Natural killer cell (primary cell): ENCODE measurements at regions not wholly inside any gene's neighbourhood (a gene's known extent, or its start where the extent isn't known, plus 50 kb on each side); places are given as distances from the start of the nearest gene placed in this dataset.

Source experiments
- ATAC-seq, 3 donors: fragments of 150-1000 bp in 2 of 3; fragments of 200-7000 bp in 1 of 3; cut with Tn5 transposase; 1 replicate in 1 of 3; 2 replicates in 2 of 3; pipeline ENCODE4 v1.10.0; 2021; ENCODE audit warnings: mild to moderate bottlenecking in 2 of 3, moderate library complexity in 2 of 3
- DNase-seq, 2 donors: peaks; one replicate each; pipeline versions ENCODE4 v3.0.0 to v3.0.0-alpha.2; 2013 to 2021; ENCODE audit warnings: mixed read lengths in 1 of 2
- H3K27ac ChIP-seq: one replicate; pipeline ENCODE4 v1.5.1; 2013; ENCODE audit warnings: mild to moderate bottlenecking, low read length
- H3K27me3 ChIP-seq: one replicate; pipeline ENCODE4 v1.6.1; 2013; ENCODE audit warnings: low read length; ENCODE audit not compliant: control insufficient read depth, insufficient read depth
- H3K36me3 ChIP-seq: one replicate; pipeline ENCODE4 v1.6.1; 2013; ENCODE audit warnings: low read length; ENCODE audit not compliant: control insufficient read depth, insufficient read depth
- H3K4me1 ChIP-seq: one replicate; pipeline ENCODE4 v1.6.1; 2013; ENCODE audit warnings: low read length; ENCODE audit not compliant: control insufficient read depth, insufficient read depth
- H3K4me3 ChIP-seq: one replicate; pipeline ENCODE4 v1.5.1; 2013; ENCODE audit warnings: low read length
- H3K9me3 ChIP-seq: one replicate; pipeline ENCODE4 v1.6.1; 2013; ENCODE audit warnings: low read length; ENCODE audit not compliant: control insufficient read depth, insufficient read depth
- H3K27ac Mint-ChIP-seq, 2 donors: one replicate each; pipeline ENCODE4 v1.8.0; 2022; ENCODE audit warnings: mild to moderate bottlenecking in 2 of 2, mixed read lengths in 2 of 2, moderate library complexity in 1 of 2
- H3K27me3 Mint-ChIP-seq, 2 donors: one replicate each; pipeline ENCODE4 v1.8.0; 2022; ENCODE audit warnings: low read depth in 2 of 2, mixed read lengths in 2 of 2
- H3K36me3 Mint-ChIP-seq: one replicate; pipeline ENCODE4 v1.8.0; 2022; ENCODE audit warnings: mixed read lengths
- H3K4me1 Mint-ChIP-seq, 2 donors: one replicate each; pipeline ENCODE4 v1.8.0; 2022; ENCODE audit warnings: mixed read lengths in 2 of 2
- H3K4me3 Mint-ChIP-seq: one replicate; pipeline ENCODE4 v1.8.0; 2022; ENCODE audit warnings: mild to moderate bottlenecking, moderate library complexity, mixed read lengths
- H3K9me3 Mint-ChIP-seq, 2 donors: one replicate each; pipeline ENCODE4 v1.8.0; 2022; ENCODE audit warnings: mixed read lengths in 2 of 2
- WGBS: methylation state at CpG from one replicate; pipeline ENCODE4 v1.1.7; 2013; ENCODE audit warnings: missing lambda C conversion rate; ENCODE audit not compliant: insufficient coverage; 5-methylcytosine and 5-hydroxymethylcytosine counted together
- intact Hi-C: fragments of 100-400 bp; cut with micrococcal nuclease; formaldehyde crosslinking; loops from one replicate; pipeline ENCODE4 v1.14.2; 2022
- TF ChIP-seq, protein P1 (sequence below): fragments of 200-600 bp; IDR thresholded peaks from one replicate; pipeline ENCODE4 v1.8.0; 2022; ENCODE audit warnings: antibody characterized with exemption

DNA sequence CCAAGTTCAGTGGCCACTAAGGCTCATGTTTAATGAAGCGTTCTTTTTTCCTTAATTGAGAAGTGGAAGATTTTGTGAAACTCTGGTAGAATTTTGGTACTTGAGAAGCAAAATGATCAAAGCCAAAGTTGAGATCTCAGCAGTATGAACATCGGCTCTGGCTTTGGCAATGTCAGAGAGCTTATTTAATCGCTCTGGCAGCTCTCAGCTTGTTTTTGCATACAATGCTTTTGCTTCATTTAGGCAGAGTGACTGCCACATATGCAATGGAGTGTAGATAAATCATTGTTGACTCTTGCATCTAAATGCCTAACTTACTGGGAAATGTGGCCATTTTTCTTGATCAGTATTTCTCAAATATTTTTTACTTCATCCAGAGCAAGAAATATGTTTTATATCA is 135.7 kb downstream of the AASDH start:
- H3K27ac Mint-ChIP-seq = no peak overlapping the region
- intact Hi-C loops = no loop called here
- no peaks in the 10 kb centered on the region for H3K36me3 Mint-ChIP-seq
- H3K27me3 Mint-ChIP-seq = peaks cover 8 to 14% of the 10 kb centered on the region in 2 donors
- no peaks in the 10 kb centered on the region for H3K27me3 ChIP-seq
- H3K36me3 ChIP-seq = no peaks in the 10 kb centered on the region
- H3K27ac ChIP-seq = no peak overlapping the region
- H3K4me3 Mint-ChIP-seq = no peak overlapping the region
- no peak overlapping the region for H3K4me3 ChIP-seq
- no peaks in the 10 kb centered on the region for H3K9me3 Mint-ChIP-seq
- WGBS = 88% methylated on average over 3 of the region's 3 CpGs
- TF ChIP-seq, protein P1, sequence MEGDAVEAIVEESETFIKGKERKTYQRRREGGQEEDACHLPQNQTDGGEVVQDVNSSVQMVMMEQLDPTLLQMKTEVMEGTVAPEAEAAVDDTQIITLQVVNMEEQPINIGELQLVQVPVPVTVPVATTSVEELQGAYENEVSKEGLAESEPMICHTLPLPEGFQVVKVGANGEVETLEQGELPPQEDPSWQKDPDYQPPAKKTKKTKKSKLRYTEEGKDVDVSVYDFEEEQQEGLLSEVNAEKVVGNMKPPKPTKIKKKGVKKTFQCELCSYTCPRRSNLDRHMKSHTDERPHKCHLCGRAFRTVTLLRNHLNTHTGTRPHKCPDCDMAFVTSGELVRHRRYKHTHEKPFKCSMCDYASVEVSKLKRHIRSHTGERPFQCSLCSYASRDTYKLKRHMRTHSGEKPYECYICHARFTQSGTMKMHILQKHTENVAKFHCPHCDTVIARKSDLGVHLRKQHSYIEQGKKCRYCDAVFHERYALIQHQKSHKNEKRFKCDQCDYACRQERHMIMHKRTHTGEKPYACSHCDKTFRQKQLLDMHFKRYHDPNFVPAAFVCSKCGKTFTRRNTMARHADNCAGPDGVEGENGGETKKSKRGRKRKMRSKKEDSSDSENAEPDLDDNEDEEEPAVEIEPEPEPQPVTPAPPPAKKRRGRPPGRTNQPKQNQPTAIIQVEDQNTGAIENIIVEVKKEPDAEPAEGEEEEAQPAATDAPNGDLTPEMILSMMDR = no peak
- no peaks in the 10 kb centered on the region for H3K4me1 ChIP-seq
- DNase-seq (no peak), ATAC-seq (no peak)
- no peaks in the 10 kb centered on the region for H3K9me3 ChIP-seq
- no peaks in the 10 kb centered on the region for H3K4me1 Mint-ChIP-seq

DNA sequence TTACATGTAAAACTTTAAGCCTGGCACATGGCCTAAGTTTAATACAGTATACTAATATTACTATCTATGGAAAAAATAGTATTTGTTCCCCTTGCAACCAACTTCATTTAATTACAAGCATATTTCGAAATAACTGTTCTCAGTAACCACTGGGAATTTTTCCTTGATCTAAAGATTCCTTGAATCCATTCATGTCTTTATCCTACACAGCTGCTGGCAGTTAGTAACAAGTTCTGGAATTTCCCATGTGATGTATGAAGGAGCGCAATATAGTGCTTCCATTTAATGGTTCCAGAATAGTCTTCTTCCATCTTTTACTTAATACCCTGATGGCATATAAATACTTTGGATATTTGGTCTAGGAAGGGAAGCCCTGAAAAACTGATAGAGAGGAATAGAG is 136.5 kb downstream of the AASDH start:
- H3K4me1 Mint-ChIP-seq = no peaks in the 10 kb centered on the region
- H3K9me3 ChIP-seq = no peaks in the 10 kb centered on the region
- DNase-seq (no peak), ATAC-seq (no peak)
- H3K9me3 Mint-ChIP-seq = no peaks in the 10 kb centered on the region
- no peaks in the 10 kb centered on the region for H3K36me3 ChIP-seq
- no peak overlapping the region for H3K4me3 Mint-ChIP-seq
- no peak overlapping the region for H3K27ac Mint-ChIP-seq
- H3K4me1 ChIP-seq = no peaks in the 10 kb centered on the region
- TF ChIP-seq, protein P1 = no peak
- peaks cover 8 to 14% of the 10 kb centered on the region in 2 donors for H3K27me3 Mint-ChIP-seq
- H3K27me3 ChIP-seq = no peaks in the 10 kb centered on the region
- H3K27ac ChIP-seq = no peak overlapping the region
- intact Hi-C loops = no loop called here
- no peaks in the 10 kb centered on the region for H3K36me3 Mint-ChIP-seq
- H3K4me3 ChIP-seq = no peak overlapping the region
- no CpG with 5 or more reads among the region's 2 CpGs for WGBS

DNA sequence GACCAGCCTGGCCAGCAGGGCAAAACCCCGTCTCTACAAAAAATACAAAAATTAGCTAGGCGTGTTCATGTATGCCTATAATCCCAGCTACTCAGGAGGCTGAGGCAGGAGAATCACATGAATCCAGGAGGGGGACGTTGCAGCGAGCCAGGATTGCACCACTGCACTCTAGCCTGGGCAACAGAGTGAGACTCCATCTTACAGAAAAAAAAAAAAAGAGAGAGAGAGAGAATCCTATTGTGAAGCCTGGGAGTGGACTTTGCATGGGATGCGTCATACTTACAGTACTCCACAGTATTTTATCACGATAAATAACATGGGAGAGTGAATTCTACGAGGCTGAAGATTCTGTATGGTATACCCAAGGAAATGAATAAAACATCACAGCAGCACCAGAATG is 139.6 kb downstream of the AASDH start:
- Mint-ChIP-seq H3K27me3 (peaks cover 5 to 9% of the 10 kb centered on the region in 2 donors), H3K27ac (no peak overlapping the region), H3K4me3 (no peak overlapping the region), H3K4me1 (no peaks in the 10 kb centered on the region), H3K9me3 (no peaks in the 10 kb centered on the region), H3K36me3 (no peaks in the 10 kb centered on the region)
- DNase-seq (no peak), ATAC-seq (no peak)
- H3K4me1 ChIP-seq = no peaks in the 10 kb centered on the region
- TF ChIP-seq, protein P1 = no peak
- WGBS = 86% methylated on average over 4 of the region's 7 CpGs
- H3K27ac ChIP-seq = no peak overlapping the region
- H3K4me3 ChIP-seq = no peak overlapping the region
- H3K27me3 ChIP-seq = no peaks in the 10 kb centered on the region
- H3K9me3 ChIP-seq = no peaks in the 10 kb centered on the region
- H3K36me3 ChIP-seq = no peaks in the 10 kb centered on the region
- intact Hi-C loops = no loop called here

DNA sequence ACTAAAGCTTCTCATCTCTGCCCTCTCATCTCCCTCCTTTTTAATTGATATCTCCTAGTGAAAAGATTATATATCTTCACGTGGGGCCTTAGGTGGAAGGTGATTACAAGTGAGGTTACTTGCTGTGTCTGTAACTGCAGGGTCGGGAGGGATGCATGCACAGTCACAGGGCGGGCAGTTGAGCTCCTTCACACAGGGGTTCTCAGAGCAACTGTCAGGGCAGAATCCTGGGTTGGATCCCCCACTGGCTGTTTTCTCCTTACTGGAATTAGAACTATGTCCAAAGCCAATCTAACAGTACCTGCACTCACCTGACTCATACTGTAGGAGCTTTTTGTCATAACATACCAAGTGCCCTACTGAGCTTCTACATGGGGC is 141.1 kb downstream of the AASDH start:
- WGBS = 92% methylated on average over 3 of the region's 3 CpGs
- Mint-ChIP-seq H3K4me1 (no peaks in the 10 kb centered on the region), H3K27me3 (peaks cover 5 to 9% of the 10 kb centered on the region in 2 donors), H3K9me3 (no peaks in the 10 kb centered on the region), H3K27ac (no peak overlapping the region), H3K4me3 (no peak overlapping the region), H3K36me3 (no peaks in the 10 kb centered on the region)
- no peak for ATAC-seq
- no peak overlapping the region for H3K4me3 ChIP-seq
- TF ChIP-seq, protein P1 = no peak
- no peaks in the 10 kb centered on the region for H3K9me3 ChIP-seq
- H3K27ac ChIP-seq = no peak overlapping the region
- H3K36me3 ChIP-seq = no peaks in the 10 kb centered on the region
- DNase-seq = no peak
- intact Hi-C loops = no loop called here
- no peaks in the 10 kb centered on the region for H3K4me1 ChIP-seq
- H3K27me3 ChIP-seq = no peaks in the 10 kb centered on the region
